HCT116 (cell line): ENCODE measurements at regions not wholly inside any gene's neighbourhood (a gene's known extent, or its start where the extent isn't known, plus 50 kb on each side); places are given as distances from the start of the nearest gene placed in this dataset.

Experiments
- ATAC-seq: fragments of 200-7000 bp; cut with Tn5 transposase; 2 replicates; pipeline ENCODE4 v1.9.1; 2020; ENCODE audit warnings: mild to moderate bottlenecking, moderate library complexity
- BruUV-seq: library from RNA; stranded (reverse); fragments of 400-500 nt; replicated peaks from 2 replicates; lab custom pipeline; 2021; lab: Mats Ljungman, UMichigan
- CTCF ChIA-PET: fragments of 300-600 bp; sonication (Branson Sonifier 250); formaldehyde crosslinking; loops from one replicate; lab custom pipeline; 2021; ENCODE audit warnings: antibody characterized with exemption; lab: Charles Lee
- POLR2A ChIA-PET: fragments of 300-600, 350-600 bp; sonication (Branson Sonifier 250); formaldehyde crosslinking; loops from one replicate; lab custom pipeline; 2021; ENCODE audit warnings: antibody characterized with exemption; lab: Charles Lee
- RAD21 ChIA-PET, 2 experiments: fragments of 300-600 bp; sonication (Branson Sonifier 250); formaldehyde crosslinking; loops; one replicate each; lab custom pipeline; 2023; ENCODE audit warnings: low total read pairs in 2 of 2; ENCODE audit not compliant: uncharacterized antibody in 2 of 2, unreplicated experiment in 2 of 2, low non-redundant PET in 1 of 2; lab: Charles Lee
- DNase-seq: peaks from one replicate; pipeline ENCODE4 v3.0.0-alpha.2; 2010; ENCODE audit warnings: low read depth, low spot score
- H2AFZ ChIP-seq: fragments of 200-600 bp; shearing (Covaris generic), sonication (generic); 2 replicates; pipeline ENCODE4 v1.6.1; 2017; ENCODE audit warnings: low read depth, mixed run types, mixed read lengths, antibody characterized with exemption, low read length; ENCODE audit not compliant: poor library complexity, severe bottlenecking
- H3K27ac ChIP-seq: 2 replicates; pipeline ENCODE4 v1.5.1; 2012; ENCODE audit warnings: low read depth, low read length
- H3K27me3 ChIP-seq: fragments of 200-600 bp; sonication (generic); 2 replicates; pipeline ENCODE4 v1.6.1; 2016; ENCODE audit warnings: mixed run types, low read length, mixed read lengths; ENCODE audit not compliant: insufficient read depth
- H3K36me3 ChIP-seq, 2 experiments: fragments of 200-500 bp in 1 of 2; fragments of 200-600 bp in 1 of 2; sonication (Bioruptor generic) in 1 of 2; sonication (generic) in 1 of 2; 2 replicates each; pipeline versions ENCODE4 v1.5.1 to v1.6.1; 2014 to 2016; ENCODE audit warnings: low read length in 2 of 2, inconsistent platforms in 1 of 2, mixed read lengths in 1 of 2, mixed run types in 1 of 2; ENCODE audit not compliant: insufficient read depth in 2 of 2, control insufficient read depth in 1 of 2
- H3K4me1 ChIP-seq, 2 experiments: fragments of 200-600 bp in 1 of 2; sonication (generic) in 1 of 2; 2 replicates each; pipeline versions ENCODE4 v1.5.1 to v1.6.1; 2012 to 2017; ENCODE audit warnings: low read length in 2 of 2, inconsistent platforms in 1 of 2, mild to moderate bottlenecking in 1 of 2, mixed read lengths in 1 of 2, mixed run types in 1 of 2, moderate library complexity in 1 of 2; ENCODE audit not compliant: insufficient read depth in 2 of 2, control insufficient read depth in 1 of 2
- H3K4me2 ChIP-seq: fragments of 200-600 bp; sonication (generic); 2 replicates; pipeline ENCODE4 v1.6.1; 2017; ENCODE audit warnings: mixed run types, low read length, mixed read lengths
- H3K4me3 ChIP-seq, 2 experiments: fragments of 200-600 bp in 1 of 2; sonication (generic) in 1 of 2; replicated peaks in 1 of 2; 2 replicates each; pipeline ENCODE4 v1.5.1; 2011 to 2016; ENCODE audit warnings: low read length in 2 of 2, control low read depth in 1 of 2, low read depth in 1 of 2, mild to moderate bottlenecking in 1 of 2, mixed read lengths in 1 of 2, mixed run types in 1 of 2
- H3K79me2 ChIP-seq: fragments of 200-600 bp; sonication (generic); 2 replicates; pipeline ENCODE4 v1.6.1; 2017; ENCODE audit warnings: mild to moderate bottlenecking, mixed run types, low read length, moderate library complexity, mixed read lengths; ENCODE audit not compliant: insufficient read depth
- H3K9ac ChIP-seq: fragments of 200-600 bp; sonication (generic); 2 replicates; pipeline ENCODE4 v1.6.1; 2016; ENCODE audit warnings: low read length, mixed read lengths
- H3K9me2 ChIP-seq: fragments of 200-600 bp; sonication (generic), shearing (Covaris generic); 2 replicates; pipeline ENCODE4 v1.6.1; 2017; ENCODE audit warnings: mixed run types, mild to moderate bottlenecking, moderate library complexity; ENCODE audit not compliant: insufficient read depth
- H3K9me3 ChIP-seq, 2 experiments: fragments of 200-500 bp in 1 of 2; fragments of 200-600 bp in 1 of 2; sonication (Bioruptor generic) in 1 of 2; sonication (generic) in 1 of 2; 2 replicates each; pipeline ENCODE4 v1.6.1; 2014 to 2017; ENCODE audit warnings: low read length in 2 of 2, mixed read lengths in 2 of 2, inconsistent platforms in 1 of 2, low read depth in 1 of 2, mild to moderate bottlenecking in 1 of 2, mixed run types in 1 of 2, moderate library complexity in 1 of 2; ENCODE audit not compliant: control insufficient read depth in 1 of 2, insufficient read depth in 1 of 2
- H4K20me1 ChIP-seq: fragments of 200-600 bp; sonication (generic), shearing (Covaris generic); 2 replicates; pipeline ENCODE4 v1.6.1; 2017; ENCODE audit warnings: mixed run types, mild to moderate bottlenecking, moderate library complexity; ENCODE audit not compliant: insufficient read depth
- CEBPB ChIP-seq: IDR thresholded peaks from 2 replicates; pipeline ENCODE4 v1.6.1; 2012; ENCODE audit warnings: low read depth
- RAD21 ChIP-seq: IDR thresholded peaks from 2 replicates; pipeline ENCODE4 v1.6.1; 2012; ENCODE audit warnings: low read depth, mild to moderate bottlenecking
- SIN3A ChIP-seq: IDR thresholded peaks from 2 replicates; pipeline ENCODE4 v1.6.1; 2012; ENCODE audit warnings: low read depth
- YY1 ChIP-seq: IDR thresholded peaks from 2 replicates; pipeline ENCODE4 v1.6.1; 2011; ENCODE audit warnings: low read length, low read depth, moderate library complexity, mild to moderate bottlenecking; ENCODE audit not compliant: insufficient replicate concordance; ENCODE audit errors: extremely low read depth
- intact Hi-C: fragments of 100-400 bp; cut with micrococcal nuclease; formaldehyde crosslinking; loops from 2 replicates; pipeline ENCODE4 v1.10.0; 2022

- no peak for TF ChIP-seq CEBPB
- no peak for TF ChIP-seq RAD21
These were observed 69.7 kb upstream of the SPAG17 start for GRCh38 chr1:118254491-118255425.

GRCh38 chr1:118254001-118254400 is 69.0 kb upstream of the SPAG17 start:
- no peak for ATAC-seq
- no peak for TF ChIP-seq YY1
- TF ChIP-seq SIN3A: no peak
- Histone ChIP-seq H3K27me3 (no peaks in the 10 kb centered on the region), H4K20me1 (no peaks in the 10 kb centered on the region), H3K4me1 (no peaks in the 10 kb centered on the region), H3K79me2 (no peaks in the 10 kb centered on the region), H3K9ac (no peak overlapping the region), H2AFZ (no peak overlapping the region), H3K4me3 (no peak overlapping the region), H3K4me2 (no peak overlapping the region), H3K27ac (no peak overlapping the region), H3K9me2 (no peaks in the 10 kb centered on the region), H3K9me3 (no peaks in the 10 kb centered on the region), H3K36me3 (no peaks in the 10 kb centered on the region)
- CTCF ChIA-PET: no interaction called here
- BruUV-seq: no TSS peak
- intact Hi-C loops: no loop called here
- RAD21 ChIA-PET: no interaction called here
- POLR2A ChIA-PET: no interaction called here
- no peak for DNase-seq

More at GRCh38 chr1:118254491-118255425, 69.7 kb upstream of the SPAG17 start:
- H3K4me2 ChIP-seq: no peak overlapping the region
- no peaks in the 10 kb centered on the region for H3K36me3 ChIP-seq
- intact Hi-C loops: no loop called here
- no peaks in the 10 kb centered on the region for H3K79me2 ChIP-seq
- POLR2A ChIA-PET: no interaction called here
- no peaks in the 10 kb centered on the region for H4K20me1 ChIP-seq
- H3K4me3 ChIP-seq: no peak overlapping the region
- ATAC-seq (no peak), DNase-seq (no peak)
- CTCF ChIA-PET: no interaction called here
- RAD21 ChIA-PET: no interaction called here
- no peak overlapping the region for H3K9ac ChIP-seq
- no peaks in the 10 kb centered on the region for H3K9me3 ChIP-seq
- BruUV-seq: no TSS peak
- no peaks in the 10 kb centered on the region for H3K27me3 ChIP-seq
- no peaks in the 10 kb centered on the region for H3K9me2 ChIP-seq
- H3K27ac ChIP-seq: no peak overlapping the region
- no peaks in the 10 kb centered on the region for H3K4me1 ChIP-seq
- no peak overlapping the region for H2AFZ ChIP-seq
